Epithelial cell of esophagus (primary cell): ENCODE measurements at regions not wholly inside any gene's neighbourhood (a gene's known extent, or its start where the extent isn't known, plus 50 kb on each side); places are given as distances from the start of the nearest gene placed in this dataset.

Source experiments
- DNase-seq: peaks from one replicate; pipeline ENCODE4 v3.0.0; 2010; ENCODE audit warnings: low read depth
- H3K4me3 ChIP-seq: 2 replicates; pipeline ENCODE4 v1.5.1; 2011; ENCODE audit warnings: mild to moderate bottlenecking, low read length, control low read depth
- CTCF ChIP-seq: IDR thresholded peaks from 2 replicates; pipeline ENCODE4 v1.5.1; 2011; ENCODE audit warnings: low read depth, mild to moderate bottlenecking, low read length, control low read depth, inconsistent platforms; ENCODE audit not compliant: insufficient read depth; ENCODE audit errors: missing control alignments

GRCh38 chr5:91910247-91910646 is 527.1 kb upstream of the ARRDC3 start:
- H3K4me3 ChIP-seq = no peak overlapping the region
- TF ChIP-seq CTCF = no peak
- DNase-seq = no peak

GRCh38 chr5:91906494-91906893 is 523.4 kb upstream of the ARRDC3 start:
- no peak for TF ChIP-seq CTCF
- H3K4me3 ChIP-seq = no peak overlapping the region
- DNase-seq = no peak

- TF ChIP-seq CTCF = no peak
- no peak for DNase-seq
- no peak overlapping the region for H3K4me3 ChIP-seq
Measured at GRCh38 chr5:91906027-91906426, 522.9 kb upstream of the ARRDC3 start.

- no peak overlapping the region for H3K4me3 ChIP-seq
- TF ChIP-seq CTCF = no peak
- no peak for DNase-seq
Measured at GRCh38 chr5:91898898-91899297, 515.8 kb upstream of the ARRDC3 start.

- TF ChIP-seq CTCF = no peak
- no peak overlapping the region for H3K4me3 ChIP-seq
- DNase-seq = no peak
Measured at GRCh38 chr5:91898019-91898418, 514.9 kb upstream of the ARRDC3 start.

- DNase-seq = no peak
- no peak for TF ChIP-seq CTCF
- no peak overlapping the region for H3K4me3 ChIP-seq
Measured at GRCh38 chr5:91888810-91889209, 505.7 kb upstream of the ARRDC3 start.
